ENCODE measurements at regions not wholly inside any gene's neighbourhood (a gene's known extent, or its start where the extent isn't known, plus 50 kb on each side); places are given as distances from the start of the nearest gene placed in this dataset.
"Not testable (repeated sequence)": the region's sequence is repeated elsewhere in the genome, so short reads cannot be mapped to it uniquely, and the experiment has no call there.

DNA sequence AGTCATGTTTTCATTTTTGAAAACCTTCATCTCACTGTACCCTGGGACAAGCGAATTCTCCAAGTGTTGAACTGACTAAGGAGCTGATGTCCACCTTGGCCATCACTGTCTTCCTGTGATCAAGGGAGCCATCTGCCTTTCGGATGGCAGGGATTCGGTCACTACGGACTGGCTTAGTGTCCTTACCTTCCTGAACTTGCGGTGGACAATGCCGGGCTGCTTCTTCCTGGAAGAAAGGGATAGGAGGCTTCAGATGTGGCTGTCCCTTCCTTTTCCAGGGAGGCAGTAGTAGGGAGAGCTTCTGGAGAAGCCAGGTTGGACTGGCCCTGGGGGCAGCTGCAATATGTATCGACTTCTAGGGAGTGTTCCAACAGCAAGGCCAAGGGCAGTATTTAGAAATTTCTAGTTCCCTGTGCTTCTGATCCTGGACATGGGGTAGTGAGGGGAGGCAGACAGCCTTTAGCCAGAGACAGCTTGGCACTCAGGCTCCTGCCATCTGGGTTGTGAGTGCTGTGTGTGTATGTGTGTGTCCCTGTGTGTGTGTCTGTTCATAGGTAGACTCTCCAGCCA, 114.6 kb downstream of the IER5 start:
- no peak for DNase-seq (ENCODE audit: low spot score)

DNA sequence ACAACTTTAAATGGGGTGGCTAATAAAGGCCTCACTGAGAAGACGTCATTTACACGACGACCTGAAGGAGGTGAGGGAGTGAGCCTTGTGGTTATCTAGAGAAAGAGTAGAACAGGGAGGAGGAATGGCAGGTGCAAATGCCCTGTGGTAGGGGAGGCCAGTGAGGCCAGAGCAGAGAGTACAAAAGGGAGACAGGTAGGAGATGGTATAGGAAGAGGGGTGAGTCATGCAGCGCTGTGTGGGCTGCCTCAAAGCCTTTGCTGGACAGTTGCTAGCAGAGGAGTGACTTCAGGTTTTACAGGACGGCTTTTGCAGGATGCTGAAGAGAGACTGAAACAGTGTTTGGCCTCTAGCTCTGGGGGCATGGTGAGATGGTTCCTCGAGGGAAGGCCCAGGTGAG, 116.0 kb downstream of the IER5 start:
- DNase-seq (ENCODE audit: low spot score) = no peak

GRCh38 chr1:181205901-181206300, 117.4 kb downstream of the IER5 start:
- no peak for DNase-seq (ENCODE audit: low spot score)

- DNase-seq (ENCODE audit: low spot score) = no peak
Observed at GRCh38 chr1:181206513-181206912, 118.0 kb downstream of the IER5 start.

GRCh38 chr1:181206979-181207790, 118.7 kb downstream of the IER5 start:
- DNase-seq (ENCODE audit: low spot score) = no peak

DNA sequence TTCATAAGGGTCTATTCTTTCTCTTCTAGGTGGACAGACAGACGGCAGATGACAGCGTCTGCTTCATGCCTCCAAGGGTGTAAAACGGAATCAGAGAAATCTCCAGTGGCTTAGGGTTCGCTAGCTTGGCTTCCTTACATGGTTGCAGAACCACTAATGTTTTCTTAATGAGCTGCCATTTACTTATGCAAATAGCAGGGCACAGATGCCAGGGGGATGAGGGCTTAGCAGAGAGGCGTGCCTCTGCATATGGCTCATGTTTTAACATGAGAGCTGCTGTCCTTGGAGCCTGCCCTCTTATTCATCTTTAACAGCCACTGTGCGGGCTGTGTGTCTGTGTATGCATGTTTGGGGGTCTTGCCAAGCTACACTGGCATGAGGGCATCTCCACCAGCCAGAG, 119.6 kb downstream of the IER5 start:
- no peak for DNase-seq (ENCODE audit: low spot score)

GRCh38 chr1:181208967-181209366, 120.5 kb downstream of the IER5 start:
- no peak for DNase-seq (ENCODE audit: low spot score)

DNA sequence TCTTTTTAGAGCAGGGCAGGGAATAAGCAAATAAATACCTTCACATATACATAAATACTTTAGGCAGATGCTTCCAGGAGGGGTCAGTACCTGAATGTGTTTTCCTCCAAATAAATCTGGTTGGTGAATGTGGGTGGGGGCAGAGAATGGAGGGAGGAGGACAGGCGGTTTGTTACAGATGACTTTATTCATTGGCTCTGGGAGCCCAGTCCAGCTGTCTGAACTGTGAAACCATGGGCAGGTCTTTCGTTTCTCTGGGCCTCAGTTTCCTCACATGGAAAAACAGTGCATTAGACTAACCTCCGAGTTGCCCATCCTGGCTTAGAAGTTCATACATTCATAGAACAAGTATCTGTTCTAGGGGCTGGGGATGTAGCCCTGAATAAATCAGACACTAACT, 124.6 kb downstream of the IER5 start:
- no peak for DNase-seq (ENCODE audit: low spot score)

DNA sequence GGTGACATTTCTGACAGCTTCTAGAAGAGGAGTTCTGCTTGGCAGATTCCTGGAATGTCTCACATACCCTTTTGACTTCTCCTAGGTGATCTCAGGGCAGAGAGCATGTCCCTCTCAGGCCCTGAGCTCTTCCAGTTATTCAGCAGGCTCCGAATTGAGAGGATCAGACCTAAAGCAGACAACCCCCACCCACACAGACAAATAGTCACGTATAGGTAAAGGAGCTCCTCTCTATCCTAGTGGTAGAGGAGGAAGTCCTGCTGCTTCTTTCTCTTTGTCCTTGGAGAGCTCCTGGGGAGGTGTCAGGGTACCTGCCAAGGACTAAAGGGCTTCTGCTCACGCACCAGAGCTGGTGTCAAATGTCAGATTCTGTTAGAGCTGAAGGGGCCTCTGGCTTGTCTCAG, 128.1 kb downstream of the IER5 start:
- no peak for DNase-seq (ENCODE audit: low spot score)

- no peak for DNase-seq (ENCODE audit: low spot score)
Observed at GRCh38 chr1:181219938-181220337, 131.4 kb downstream of the IER5 start.

GRCh38 chr1:181221078-181221477, 132.6 kb downstream of the IER5 start:
- no peak for DNase-seq (ENCODE audit: low spot score)

DNA sequence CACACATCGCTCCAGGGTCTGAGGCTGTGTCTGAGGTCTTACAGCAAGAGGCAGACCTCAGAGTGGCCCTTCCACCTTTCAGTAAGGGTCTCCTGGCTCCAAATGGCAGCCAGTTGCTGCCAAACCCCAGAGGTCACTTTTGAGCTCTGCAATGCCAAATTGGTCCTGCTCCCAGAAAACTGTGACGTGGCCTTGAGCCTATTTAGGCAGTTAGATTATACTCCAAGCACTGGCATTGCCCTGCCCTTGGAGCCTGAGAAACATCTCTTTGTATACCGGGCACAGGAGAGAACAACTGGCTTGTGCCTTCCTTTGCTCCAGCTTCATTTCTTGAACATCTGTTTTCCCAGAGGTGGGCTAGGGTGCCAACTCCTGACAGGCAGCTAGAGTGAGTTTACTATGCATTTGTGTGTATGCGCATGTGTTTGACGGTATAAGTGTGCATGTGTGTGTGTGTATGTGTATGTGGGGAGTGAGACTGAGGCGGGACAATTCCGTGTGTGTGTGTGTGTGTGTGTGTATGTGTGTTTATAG, 134.5 kb downstream of the IER5 start:
- no peak for DNase-seq (ENCODE audit: low spot score)

- not testable (repeated sequence) for DNase-seq (ENCODE audit: low spot score)
Observed at GRCh38 chr1:181226728-181227127, 138.2 kb downstream of the IER5 start.

- no peak for DNase-seq (ENCODE audit: low spot score)
Observed at GRCh38 chr1:181239086-181239485, 150.6 kb downstream of the IER5 start.

DNA sequence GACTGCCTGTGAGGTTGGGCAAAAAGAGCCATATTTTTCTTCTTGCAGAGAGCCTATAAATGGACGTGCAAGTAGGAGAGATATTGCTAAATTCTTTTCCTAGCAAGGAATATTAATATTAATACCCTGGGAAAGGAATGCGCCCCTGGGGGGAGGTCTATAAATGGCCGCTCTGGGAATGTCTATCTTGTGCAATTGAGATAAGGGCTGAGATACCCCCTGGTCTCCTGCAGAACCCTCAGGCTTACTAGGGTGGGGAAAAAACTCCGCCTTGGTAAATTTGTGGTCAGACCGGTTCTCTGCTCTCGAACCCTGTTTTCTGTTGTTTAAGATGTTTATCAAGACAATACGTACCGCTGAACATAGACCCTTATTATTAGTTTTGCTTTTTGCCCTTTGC, 157.8 kb downstream of the IER5 start:
- DNase-seq (ENCODE audit: low spot score) = not testable (repeated sequence)

DNA sequence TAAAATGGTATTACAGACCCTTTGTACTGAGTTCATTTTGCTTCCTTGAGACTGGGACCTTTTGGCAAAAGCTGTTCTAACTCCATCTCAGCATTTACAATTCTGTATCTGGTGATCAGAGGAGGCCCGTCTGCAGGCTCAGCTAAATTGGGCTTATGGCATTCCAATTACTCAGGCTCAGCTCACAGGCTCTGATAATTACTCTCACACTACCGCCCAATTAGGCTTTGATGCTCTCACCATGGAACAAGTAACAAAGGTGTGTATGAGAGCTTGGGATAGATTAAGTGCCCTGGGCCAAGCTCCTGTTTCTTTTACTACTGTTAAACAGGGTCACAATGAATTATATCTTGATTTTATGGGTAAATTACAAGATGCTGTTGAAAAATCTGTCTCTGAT, 159.9 kb downstream of the IER5 start:
- not testable (repeated sequence) for DNase-seq (ENCODE audit: low spot score)

DNA sequence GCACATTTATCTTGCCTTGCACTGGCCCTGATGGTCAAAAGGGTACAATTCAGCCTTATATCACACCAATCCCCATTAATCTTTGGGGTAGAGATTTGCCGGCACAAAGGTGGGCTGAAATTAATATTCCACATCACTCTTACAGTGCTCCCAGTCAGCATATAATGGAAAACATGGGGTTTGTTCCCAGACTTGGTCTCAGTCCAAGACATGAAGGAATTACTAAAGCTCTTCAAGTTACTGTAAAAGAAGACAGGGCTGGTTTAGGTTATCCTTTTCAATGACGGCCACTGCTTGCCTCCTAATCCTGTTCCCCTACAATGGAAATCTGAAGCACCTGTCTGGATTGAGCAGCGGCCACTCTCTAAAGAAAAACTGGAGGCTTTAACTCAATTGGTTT, 160.7 kb downstream of the IER5 start:
- no peak for DNase-seq (ENCODE audit: low spot score)

- no peak for DNase-seq (ENCODE audit: low spot score)
Observed at GRCh38 chr1:181250038-181250437, 161.5 kb downstream of the IER5 start.

DNA sequence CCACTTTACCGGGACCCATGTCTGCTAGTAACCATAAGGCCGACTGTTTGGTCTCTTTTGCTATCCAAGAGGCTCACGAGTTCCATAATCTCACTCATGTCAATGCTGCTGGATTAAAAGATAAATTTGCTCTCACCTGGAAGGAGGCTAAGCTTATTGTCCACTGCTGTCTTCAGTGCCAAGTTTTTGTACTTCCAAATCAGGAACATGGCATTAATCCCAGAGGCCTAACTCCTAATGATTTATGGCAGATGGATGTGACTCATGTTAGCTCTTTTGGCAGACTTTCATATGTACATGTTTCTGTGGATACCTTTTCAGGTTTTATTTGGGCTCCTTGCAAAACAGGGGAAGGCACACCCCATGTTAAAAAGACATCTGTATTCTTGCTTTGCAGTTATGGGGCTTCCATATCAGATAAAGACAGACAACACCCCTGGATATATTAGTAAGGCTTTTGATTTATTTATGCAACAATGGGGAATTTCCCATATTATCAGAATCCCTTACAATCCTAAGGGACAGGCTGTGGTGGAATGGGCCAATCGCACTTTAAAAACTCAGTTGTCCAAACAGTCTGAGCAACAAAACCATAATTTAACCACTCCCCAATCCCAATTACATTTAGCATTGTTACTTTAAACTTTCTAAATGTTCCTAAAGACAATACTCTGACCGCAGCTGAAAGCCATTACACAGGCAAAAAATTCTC, 162.7 kb downstream of the IER5 start:
- no peak for DNase-seq (ENCODE audit: low spot score)

- DNase-seq (ENCODE audit: low spot score) = no peak
Observed at GRCh38 chr1:181251713-181252075, 163.2 kb downstream of the IER5 start.

- not testable (repeated sequence) for DNase-seq (ENCODE audit: low spot score)
Observed at GRCh38 chr1:181253601-181254000, 165.1 kb downstream of the IER5 start.

- no peak for DNase-seq (ENCODE audit: low spot score)
Observed at GRCh38 chr1:181255270-181255929, 166.9 kb downstream of the IER5 start.

DNA sequence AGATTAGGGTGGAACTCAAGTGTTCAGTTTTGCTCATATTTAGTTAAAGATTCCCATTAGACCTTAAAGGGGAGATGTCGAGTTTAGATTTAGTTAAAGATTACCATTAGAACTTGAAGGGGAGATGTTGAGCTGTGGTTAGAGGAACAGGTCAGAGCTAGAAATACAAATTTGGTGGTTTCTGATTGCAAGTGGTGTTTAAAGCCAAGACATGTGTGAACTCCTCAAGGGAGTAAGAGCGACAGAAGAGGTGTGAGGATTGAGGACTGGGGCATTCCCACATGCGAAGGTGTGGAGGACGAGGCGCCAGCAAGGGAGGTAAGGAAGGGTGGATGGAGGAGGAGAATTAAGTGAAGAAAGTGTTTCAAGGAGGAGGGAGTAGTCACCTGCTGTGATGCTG, 168.6 kb downstream of the IER5 start:
- DNase-seq (ENCODE audit: low spot score) = no peak

Data from CD4-positive, alpha-beta T cell treated with Interleukin-2 at 100 ng/mL for 4 hours (primary cell).